Nephron (organoid): ENCODE measurements at regions not wholly inside any gene's neighbourhood (a gene's known extent, or its start where the extent isn't known, plus 50 kb on each side); places are given as distances from the start of the nearest gene placed in this dataset.
A peak's percentile ranks its signal among the peaks of the same experiment; 100 is the strongest.

Source experiments
- H3K27ac Mint-ChIP-seq, 3 experiments: 2 replicates each; pipeline ENCODE4 v1.8.0; 2020; ENCODE audit warnings: mixed read lengths in 3 of 3, mild to moderate bottlenecking in 2 of 3, moderate library complexity in 1 of 3
- H3K27me3 Mint-ChIP-seq: 2 replicates; pipeline ENCODE4 v1.8.0; 2021; ENCODE audit warnings: low read depth, mild to moderate bottlenecking, moderate library complexity, mixed read lengths
- H3K36me3 Mint-ChIP-seq: 2 replicates; pipeline ENCODE4 v1.8.0; 2020; ENCODE audit warnings: low read depth, mixed read lengths
- H3K4me1 Mint-ChIP-seq: 2 replicates; pipeline ENCODE4 v1.8.0; 2020; ENCODE audit warnings: mixed read lengths
- H3K4me3 Mint-ChIP-seq, 3 experiments: 2 replicates each; pipeline ENCODE4 v1.8.0; 2020; ENCODE audit warnings: mild to moderate bottlenecking in 3 of 3, mixed read lengths in 3 of 3, moderate library complexity in 2 of 3
- H3K9me3 Mint-ChIP-seq: 2 replicates; pipeline ENCODE4 v1.8.0; 2020; ENCODE audit warnings: mixed read lengths
- CTCF ChIP-seq, 3 experiments: fragments of 200-600 bp; sonication (generic); IDR thresholded peaks; one replicate each; pipeline ENCODE4 v1.5.0; 2021; ENCODE audit warnings: antibody characterized with exemption in 3 of 3; ENCODE audit not compliant: unreplicated experiment in 3 of 3

GRCh38 chr2:236928380-236929037, 157.2 kb upstream of the COPS8 start:
- no peaks in the 10 kb centered on the region for H3K27me3 Mint-ChIP-seq
- no peak for TF ChIP-seq CTCF (IDR thresholded peaks at IDR 0.05; ENCODE audit: unreplicated experiment in 3 of 3)
- no peak overlapping the region for H3K4me3 Mint-ChIP-seq
- no peaks in the 10 kb centered on the region for H3K36me3 Mint-ChIP-seq
- H3K27ac Mint-ChIP-seq, result peak overlapping the region in 1 of 3 experiments; percentile 9
- H3K9me3 Mint-ChIP-seq, result no peaks in the 10 kb centered on the region
- H3K4me1 Mint-ChIP-seq, result peaks cover 24% of the 10 kb centered on the region

DNA sequence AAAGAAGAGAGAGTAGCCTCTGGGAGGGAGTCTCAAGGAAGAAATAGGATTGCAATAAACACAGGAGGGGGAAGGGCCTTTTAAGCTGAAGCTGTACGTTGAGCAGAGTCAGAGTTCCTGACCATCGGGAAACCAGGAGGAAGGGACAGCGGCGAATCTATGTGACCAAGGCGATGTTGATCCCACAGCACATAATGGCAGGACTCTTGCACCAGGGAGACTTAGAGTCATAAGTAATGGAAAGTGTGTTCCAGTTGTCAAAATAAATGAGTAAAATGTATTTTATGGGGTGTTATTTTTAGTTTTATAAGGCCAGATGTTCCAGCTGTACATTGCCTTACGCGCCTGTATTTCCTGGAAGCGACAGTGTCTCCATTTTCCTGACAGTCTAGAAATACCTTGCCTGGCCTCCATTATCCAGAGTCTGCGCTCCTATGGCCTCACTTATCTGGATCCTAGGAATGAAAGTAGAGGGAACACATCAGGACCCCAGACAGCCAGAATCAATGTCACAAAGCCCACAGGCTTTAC, 152.8 kb upstream of the COPS8 start:
- peak overlapping the region; percentile 15 to 83 (median 57) for H3K27ac Mint-ChIP-seq
- H3K4me1 Mint-ChIP-seq, result peaks cover 27% of the 10 kb centered on the region
- no peak for TF ChIP-seq CTCF (IDR thresholded peaks at IDR 0.05; ENCODE audit: unreplicated experiment in 3 of 3)
- no peaks in the 10 kb centered on the region for H3K9me3 Mint-ChIP-seq
- H3K27me3 Mint-ChIP-seq, result peaks cover 16% of the 10 kb centered on the region
- H3K4me3 Mint-ChIP-seq, result no peak overlapping the region
- H3K36me3 Mint-ChIP-seq, result no peaks in the 10 kb centered on the region

DNA sequence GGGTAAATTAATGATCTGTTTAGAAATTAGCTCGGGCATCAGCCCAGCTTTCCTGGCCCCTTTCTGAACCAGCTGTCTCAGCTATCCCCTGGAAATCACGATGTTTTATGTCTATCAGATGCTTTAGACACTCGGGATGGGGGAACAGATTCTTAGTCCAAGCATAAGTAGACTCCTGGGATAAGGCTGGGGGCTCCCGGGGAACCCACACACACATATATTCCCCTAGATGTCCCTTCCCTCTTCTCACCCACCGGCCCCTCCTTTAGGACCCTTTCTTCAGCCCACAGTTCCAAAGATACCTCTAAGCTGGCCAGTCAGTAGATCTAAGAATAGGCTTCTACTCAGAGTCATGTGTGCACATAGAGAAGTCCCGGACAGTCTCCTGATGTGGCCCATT, 151.5 kb upstream of the COPS8 start:
- TF ChIP-seq CTCF (IDR thresholded peaks at IDR 0.05; ENCODE audit: unreplicated experiment in 3 of 3), result no peak
- Mint-ChIP-seq H3K4me3 (no peak overlapping the region), H3K9me3 (no peaks in the 10 kb centered on the region), H3K4me1 (peaks cover 28% of the 10 kb centered on the region), H3K27me3 (peaks cover 18% of the 10 kb centered on the region), H3K36me3 (no peaks in the 10 kb centered on the region), H3K27ac (peak overlapping the region in 2 of 3 experiments; percentile 58 to 83)

DNA sequence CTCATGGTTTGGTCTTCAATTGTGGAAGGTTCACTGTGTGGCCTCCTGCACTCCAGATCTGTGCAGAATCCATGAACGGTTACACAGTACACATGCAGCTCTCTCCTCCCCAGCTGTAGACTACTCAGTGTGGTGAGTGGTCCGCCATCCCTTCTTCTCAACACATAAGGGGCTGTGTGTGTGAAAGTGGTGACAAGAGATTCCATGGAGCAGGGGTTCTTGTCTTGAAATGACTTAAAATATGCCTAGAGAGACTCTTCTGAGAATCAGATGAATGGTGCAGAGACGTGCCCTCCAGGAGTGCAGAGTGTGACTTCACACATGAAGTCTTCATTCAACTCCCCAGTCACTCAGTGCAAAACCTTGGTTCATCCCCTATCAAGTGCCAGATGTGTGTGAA, 151.0 kb upstream of the COPS8 start:
- Mint-ChIP-seq H3K9me3 (no peaks in the 10 kb centered on the region), H3K4me1 (peaks cover 33% of the 10 kb centered on the region), H3K36me3 (no peaks in the 10 kb centered on the region), H3K27me3 (peaks cover 22% of the 10 kb centered on the region), H3K4me3 (no peak overlapping the region), H3K27ac (peak overlapping the region in 1 of 3 experiments; percentile 58)
- no peak for TF ChIP-seq CTCF (IDR thresholded peaks at IDR 0.05; ENCODE audit: unreplicated experiment in 3 of 3)

DNA sequence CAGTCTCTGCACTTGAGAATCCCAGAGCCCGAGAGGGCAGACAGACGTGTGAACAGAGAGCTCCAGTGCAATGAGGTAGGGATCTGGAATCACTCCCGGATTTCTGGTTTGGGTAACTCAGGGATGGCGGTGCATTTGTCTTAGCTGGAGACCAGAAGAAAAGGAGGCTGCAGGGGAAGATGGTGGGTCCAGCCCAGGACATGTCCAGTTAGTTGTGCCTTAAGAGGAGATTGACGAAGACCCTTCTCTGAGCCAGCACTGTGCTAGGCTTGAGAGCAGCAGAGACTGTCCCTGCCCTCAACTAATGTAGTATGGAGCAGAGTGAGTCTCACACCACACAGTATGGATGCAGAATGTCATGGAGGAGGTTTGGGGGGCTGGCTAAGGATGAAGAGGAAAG, 150.6 kb upstream of the COPS8 start:
- H3K36me3 Mint-ChIP-seq, result no peaks in the 10 kb centered on the region

More for the DNA sequence above, 150.6 kb upstream of the COPS8 start:
- Mint-ChIP-seq H3K4me1 (peaks cover 37% of the 10 kb centered on the region), H3K9me3 (no peaks in the 10 kb centered on the region), H3K27me3 (peaks cover 26% of the 10 kb centered on the region), H3K27ac (no peak overlapping the region), H3K4me3 (no peak overlapping the region)
- TF ChIP-seq CTCF (IDR thresholded peaks at IDR 0.05; ENCODE audit: unreplicated experiment in 3 of 3), result no peak
